ENCODE measurements at regions not wholly inside any gene's neighbourhood (a gene's known extent, or its start where the extent isn't known, plus 50 kb on each side); places are given as distances from the start of the nearest gene placed in this dataset.

- TF ChIP-seq, protein P1, sequence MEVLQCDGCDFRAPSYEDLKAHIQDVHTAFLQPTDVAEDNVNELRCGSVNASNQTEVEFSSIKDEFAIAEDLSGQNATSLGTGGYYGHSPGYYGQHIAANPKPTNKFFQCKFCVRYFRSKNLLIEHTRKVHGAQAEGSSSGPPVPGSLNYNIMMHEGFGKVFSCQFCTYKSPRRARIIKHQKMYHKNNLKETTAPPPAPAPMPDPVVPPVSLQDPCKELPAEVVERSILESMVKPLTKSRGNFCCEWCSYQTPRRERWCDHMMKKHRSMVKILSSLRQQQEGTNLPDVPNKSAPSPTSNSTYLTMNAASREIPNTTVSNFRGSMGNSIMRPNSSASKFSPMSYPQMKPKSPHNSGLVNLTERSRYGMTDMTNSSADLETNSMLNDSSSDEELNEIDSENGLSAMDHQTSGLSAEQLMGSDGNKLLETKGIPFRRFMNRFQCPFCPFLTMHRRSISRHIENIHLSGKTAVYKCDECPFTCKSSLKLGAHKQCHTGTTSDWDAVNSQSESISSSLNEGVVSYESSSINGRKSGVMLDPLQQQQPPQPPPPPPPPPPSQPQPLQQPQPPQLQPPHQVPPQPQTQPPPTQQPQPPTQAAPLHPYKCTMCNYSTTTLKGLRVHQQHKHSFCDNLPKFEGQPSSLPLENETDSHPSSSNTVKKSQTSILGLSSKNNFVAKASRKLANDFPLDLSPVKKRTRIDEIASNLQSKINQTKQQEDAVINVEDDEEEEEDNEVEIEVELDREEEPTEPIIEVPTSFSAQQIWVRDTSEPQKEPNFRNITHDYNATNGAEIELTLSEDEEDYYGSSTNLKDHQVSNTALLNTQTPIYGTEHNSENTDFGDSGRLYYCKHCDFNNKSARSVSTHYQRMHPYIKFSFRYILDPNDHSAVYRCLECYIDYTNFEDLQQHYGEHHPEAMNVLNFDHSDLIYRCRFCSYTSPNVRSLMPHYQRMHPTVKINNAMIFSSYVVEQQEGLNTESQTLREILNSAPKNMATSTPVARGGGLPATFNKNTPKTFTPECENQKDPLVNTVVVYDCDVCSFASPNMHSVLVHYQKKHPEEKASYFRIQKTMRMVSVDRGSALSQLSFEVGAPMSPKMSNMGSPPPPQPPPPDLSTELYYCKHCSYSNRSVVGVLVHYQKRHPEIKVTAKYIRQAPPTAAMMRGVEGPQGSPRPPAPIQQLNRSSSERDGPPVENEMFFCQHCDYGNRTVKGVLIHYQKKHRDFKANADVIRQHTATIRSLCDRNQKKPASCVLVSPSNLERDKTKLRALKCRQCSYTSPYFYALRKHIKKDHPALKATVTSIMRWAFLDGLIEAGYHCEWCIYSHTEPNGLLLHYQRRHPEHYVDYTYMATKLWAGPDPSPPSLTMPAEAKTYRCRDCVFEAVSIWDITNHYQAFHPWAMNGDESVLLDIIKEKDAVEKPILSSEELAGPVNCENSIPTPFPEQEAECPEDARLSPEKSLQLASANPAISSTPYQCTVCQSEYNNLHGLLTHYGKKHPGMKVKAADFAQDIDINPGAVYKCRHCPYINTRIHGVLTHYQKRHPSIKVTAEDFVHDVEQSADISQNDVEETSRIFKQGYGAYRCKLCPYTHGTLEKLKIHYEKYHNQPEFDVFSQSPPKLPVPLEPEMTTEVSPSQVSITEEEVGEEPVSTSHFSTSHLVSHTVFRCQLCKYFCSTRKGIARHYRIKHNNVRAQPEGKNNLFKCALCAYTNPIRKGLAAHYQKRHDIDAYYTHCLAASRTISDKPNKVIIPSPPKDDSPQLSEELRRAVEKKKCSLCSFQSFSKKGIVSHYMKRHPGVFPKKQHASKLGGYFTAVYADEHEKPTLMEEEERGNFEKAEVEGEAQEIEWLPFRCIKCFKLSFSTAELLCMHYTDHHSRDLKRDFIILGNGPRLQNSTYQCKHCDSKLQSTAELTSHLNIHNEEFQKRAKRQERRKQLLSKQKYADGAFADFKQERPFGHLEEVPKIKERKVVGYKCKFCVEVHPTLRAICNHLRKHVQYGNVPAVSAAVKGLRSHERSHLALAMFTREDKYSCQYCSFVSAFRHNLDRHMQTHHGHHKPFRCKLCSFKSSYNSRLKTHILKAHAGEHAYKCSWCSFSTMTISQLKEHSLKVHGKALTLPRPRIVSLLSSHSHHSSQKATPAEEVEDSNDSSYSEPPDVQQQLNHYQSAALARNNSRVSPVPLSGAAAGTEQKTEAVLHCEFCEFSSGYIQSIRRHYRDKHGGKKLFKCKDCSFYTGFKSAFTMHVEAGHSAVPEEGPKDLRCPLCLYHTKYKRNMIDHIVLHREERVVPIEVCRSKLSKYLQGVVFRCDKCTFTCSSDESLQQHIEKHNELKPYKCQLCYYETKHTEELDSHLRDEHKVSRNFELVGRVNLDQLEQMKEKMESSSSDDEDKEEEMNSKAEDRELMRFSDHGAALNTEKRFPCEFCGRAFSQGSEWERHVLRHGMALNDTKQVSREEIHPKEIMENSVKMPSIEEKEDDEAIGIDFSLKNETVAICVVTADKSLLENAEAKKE (CRISPR knock-in tag; IDR thresholded peaks at IDR 0.05), result no peak
- TF ChIP-seq STAT1 (IDR thresholded peaks at IDR 0.05; ENCODE audit: unreplicated experiment), result no peak
- no peak for TF ChIP-seq POLR2AphosphoS5 (IDR thresholded peaks at IDR 0.05; ENCODE audit: low read depth)
- TF ChIP-seq JUNB (IDR thresholded peaks at IDR 0.05; ENCODE audit: unreplicated experiment), result no peak
- no peak for TF ChIP-seq NANOG (IDR thresholded peaks at IDR 0.05; ENCODE audit: borderline replicate concordance)
- no peak for TF ChIP-seq CREB1 (CRISPR knock-in tag; IDR thresholded peaks at IDR 0.05; ENCODE audit: low read depth)
- TF ChIP-seq REST (IDR thresholded peaks at IDR 0.05; ENCODE audit: unreplicated experiment), result no peak
Measured at GRCh38 chr6:81624453-81624852, 128.0 kb downstream of the TENT5A start (continued).

Measured in GM23338 (cell line).